Astrocyte (in vitro differentiated cells and primary cell): ENCODE measurements at regions not wholly inside any gene's neighbourhood (a gene's known extent, or its start where the extent isn't known, plus 50 kb on each side); places are given as distances from the start of the nearest gene placed in this dataset.

ENCODE experiments used
- DNase-seq: peaks from one replicate; pipeline ENCODE4 v3.0.0-alpha.2; 2010; ENCODE audit warnings: low read depth
- FAIRE-seq: peaks from 2 replicates; lab custom pipeline; 2011; peaks lifted over from hg19 to GRCh38; lab: Jason Lieb, UNC
- H2AFZ ChIP-seq: 2 replicates; pipeline ENCODE4 v1.6.0; 2012; ENCODE audit warnings: low read depth, low read length, inconsistent platforms
- H3K27ac ChIP-seq: 2 replicates; pipeline ENCODE4 v1.5.1; 2011; ENCODE audit warnings: low read depth, low read length, inconsistent platforms
- H3K27me3 ChIP-seq: 2 replicates; pipeline ENCODE4 v1.6.0; 2011; ENCODE audit warnings: low read length, inconsistent platforms; ENCODE audit not compliant: insufficient read depth
- H3K36me3 ChIP-seq: 2 replicates; pipeline ENCODE4 v1.5.1; 2011; ENCODE audit warnings: low read length, inconsistent platforms; ENCODE audit not compliant: insufficient read depth
- H3K4me1 ChIP-seq: 2 replicates; pipeline ENCODE4 v1.5.1; 2011; ENCODE audit warnings: low read length, inconsistent platforms; ENCODE audit not compliant: insufficient read depth
- H3K4me2 ChIP-seq: 2 replicates; pipeline ENCODE4 v1.6.0; 2012; ENCODE audit warnings: low read length, inconsistent platforms
- H3K4me3 ChIP-seq: 2 replicates; pipeline ENCODE4 v1.5.1; 2011; ENCODE audit warnings: low read depth, mild to moderate bottlenecking, low read length, inconsistent platforms; ENCODE audit not compliant: insufficient read depth
- H3K79me2 ChIP-seq: 2 replicates; pipeline ENCODE4 v1.6.0; 2012; ENCODE audit warnings: mild to moderate bottlenecking, low read length, inconsistent platforms; ENCODE audit not compliant: insufficient read depth
- H3K9ac ChIP-seq: 2 replicates; pipeline ENCODE4 v1.6.0; 2012; ENCODE audit warnings: mild to moderate bottlenecking, low read length, inconsistent platforms
- H3K9me3 ChIP-seq: 2 replicates; pipeline ENCODE4 v1.5.1; 2012; ENCODE audit warnings: low read depth, mild to moderate bottlenecking, low read length, inconsistent platforms; ENCODE audit not compliant: insufficient read depth
- H4K20me1 ChIP-seq: 2 replicates; pipeline ENCODE4 v1.6.0; 2012; ENCODE audit warnings: low read length, inconsistent platforms; ENCODE audit not compliant: insufficient read depth
- H3K27ac Mint-ChIP-seq: one replicate; pipeline ENCODE4 v1.8.0; 2021; ENCODE audit warnings: mild to moderate bottlenecking, mixed read lengths; ENCODE audit not compliant: unreplicated experiment
- H3K27me3 Mint-ChIP-seq: one replicate; pipeline ENCODE4 v1.8.0; 2021; ENCODE audit warnings: low read depth, mixed read lengths; ENCODE audit not compliant: unreplicated experiment
- H3K36me3 Mint-ChIP-seq: one replicate; pipeline ENCODE4 v1.8.0; 2021; ENCODE audit warnings: low read depth, mixed read lengths; ENCODE audit not compliant: unreplicated experiment
- H3K4me1 Mint-ChIP-seq: one replicate; pipeline ENCODE4 v1.8.0; 2021; ENCODE audit warnings: low read depth, mixed read lengths; ENCODE audit not compliant: unreplicated experiment
- H3K4me3 Mint-ChIP-seq: one replicate; pipeline ENCODE4 v1.8.0; 2021; ENCODE audit warnings: mild to moderate bottlenecking, moderate library complexity, mixed read lengths; ENCODE audit not compliant: unreplicated experiment
- H3K9me3 Mint-ChIP-seq: one replicate; pipeline ENCODE4 v1.8.0; 2021; ENCODE audit warnings: mild to moderate bottlenecking, mixed read lengths; ENCODE audit not compliant: unreplicated experiment
- CTCF ChIP-seq: IDR thresholded peaks from 2 replicates; pipeline ENCODE4 v1.5.1; 2011; ENCODE audit warnings: low read depth, mild to moderate bottlenecking, inconsistent platforms, low read length, moderate library complexity; ENCODE audit not compliant: insufficient read depth
- EZH2 ChIP-seq: IDR thresholded peaks from 2 replicates; pipeline ENCODE4 v1.6.1; 2012; ENCODE audit warnings: mild to moderate bottlenecking, low read length, inconsistent platforms; ENCODE audit not compliant: insufficient read depth

- Histone ChIP-seq H3K27me3 (peaks cover 3% of the 10 kb centered on the region), H3K9ac (no peak overlapping the region), H3K9me3 (peaks cover 4% of the 10 kb centered on the region), H3K79me2 (no peaks in the 10 kb centered on the region), H3K4me1 (no peaks in the 10 kb centered on the region), H2AFZ (no peak overlapping the region), H4K20me1 (no peaks in the 10 kb centered on the region), H3K4me3 (no peak overlapping the region), H3K36me3 (no peaks in the 10 kb centered on the region), H3K4me2 (no peak overlapping the region), H3K27ac (no peak overlapping the region)
- no peak overlapping the region for H3K4me3 Mint-ChIP-seq
- DNase-seq (no peak), FAIRE-seq (no peak)
- H3K27ac Mint-ChIP-seq, result no peak overlapping the region
- H3K27me3 Mint-ChIP-seq, result peaks cover 9% of the 10 kb centered on the region
- no peaks in the 10 kb centered on the region for H3K4me1 Mint-ChIP-seq
- H3K9me3 Mint-ChIP-seq, result no peaks in the 10 kb centered on the region
- no peak for TF ChIP-seq EZH2
- TF ChIP-seq CTCF, result no peak
- no peaks in the 10 kb centered on the region for H3K36me3 Mint-ChIP-seq
Observed at GRCh38 chr10:32121648-32122047, 65.4 kb upstream of the KIF5B start.

DNA sequence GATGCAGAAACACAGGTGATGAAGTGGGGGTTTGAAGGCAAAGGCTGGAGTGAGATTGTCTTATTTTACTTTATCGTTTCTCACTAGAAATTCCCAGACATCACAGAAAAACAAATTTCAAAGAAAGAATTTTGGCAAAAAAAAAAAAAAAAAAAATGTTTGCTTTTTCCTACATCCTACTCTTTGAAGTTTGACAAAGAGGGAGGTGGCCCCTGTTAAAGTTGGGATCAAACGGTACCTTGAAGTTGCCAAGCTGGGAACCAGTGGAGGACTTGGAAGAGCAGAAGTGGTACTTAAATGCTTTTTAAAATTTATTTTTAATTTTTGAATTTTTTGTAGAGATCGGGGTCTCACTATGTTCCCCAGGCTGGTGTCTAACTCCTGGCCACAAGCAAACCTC, 63.9 kb upstream of the KIF5B start:
- H3K4me3 Mint-ChIP-seq, result no peak overlapping the region
- DNase-seq, result no peak
- no peaks in the 10 kb centered on the region for H3K4me1 Mint-ChIP-seq
- TF ChIP-seq CTCF, result no peak
- TF ChIP-seq EZH2, result no peak
- FAIRE-seq, result no peak
- Histone ChIP-seq H3K9ac (no peak overlapping the region), H3K79me2 (no peaks in the 10 kb centered on the region), H4K20me1 (no peaks in the 10 kb centered on the region), H3K36me3 (no peaks in the 10 kb centered on the region), H3K4me1 (no peaks in the 10 kb centered on the region), H3K4me3 (no peak overlapping the region), H3K4me2 (no peak overlapping the region), H3K27ac (no peak overlapping the region), H3K27me3 (peaks cover 3% of the 10 kb centered on the region), H2AFZ (no peak overlapping the region), H3K9me3 (peaks cover 8% of the 10 kb centered on the region)
- H3K36me3 Mint-ChIP-seq, result no peaks in the 10 kb centered on the region
- peaks cover 15% of the 10 kb centered on the region for H3K27me3 Mint-ChIP-seq
- no peaks in the 10 kb centered on the region for H3K9me3 Mint-ChIP-seq
- no peak overlapping the region for H3K27ac Mint-ChIP-seq

DNA sequence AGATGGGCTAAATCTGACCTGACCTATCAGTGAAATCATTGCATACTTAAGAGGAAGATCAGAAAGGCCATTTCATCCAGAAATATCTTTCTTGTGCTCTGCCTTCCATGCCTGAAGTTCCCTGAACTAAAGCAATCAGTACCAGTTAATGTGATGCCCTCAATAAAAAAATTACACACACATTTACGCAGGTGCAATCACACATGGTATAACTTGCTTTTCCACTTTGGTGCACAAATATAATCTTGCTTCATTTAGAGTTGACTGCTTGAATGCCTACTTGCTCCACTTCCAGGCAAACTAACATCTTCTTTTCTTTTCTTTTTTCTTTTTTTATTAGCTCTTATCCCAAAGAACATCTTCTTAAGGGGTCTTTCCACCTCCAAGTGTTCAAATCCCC, 58.3 kb upstream of the KIF5B start:
- Histone ChIP-seq H3K27ac (no peak overlapping the region), H3K27me3 (no peaks in the 10 kb centered on the region), H3K4me3 (no peak overlapping the region), H4K20me1 (no peaks in the 10 kb centered on the region), H3K4me1 (peaks cover 8% of the 10 kb centered on the region), H3K79me2 (no peaks in the 10 kb centered on the region), H3K4me2 (no peak overlapping the region), H3K9me3 (peaks cover 3% of the 10 kb centered on the region), H2AFZ (no peak overlapping the region), H3K9ac (no peak overlapping the region), H3K36me3 (no peaks in the 10 kb centered on the region)
- Mint-ChIP-seq H3K27ac (no peak overlapping the region), H3K9me3 (no peaks in the 10 kb centered on the region), H3K27me3 (peaks cover 6% of the 10 kb centered on the region), H3K4me3 (no peak overlapping the region), H3K4me1 (peaks cover 9% of the 10 kb centered on the region), H3K36me3 (no peaks in the 10 kb centered on the region)
- FAIRE-seq, result no peak
- no peak for TF ChIP-seq CTCF
- no peak for TF ChIP-seq EZH2
- no peak for DNase-seq
